PC-3 (cell line): ENCODE measurements at regions not wholly inside any gene's neighbourhood (a gene's known extent, or its start where the extent isn't known, plus 50 kb on each side); places are given as distances from the start of the nearest gene placed in this dataset.

Experiments
- CTCF ChIP-seq: fragments of 300-600 bp; sonication (generic); conservative IDR thresholded peaks from 2 replicates; pipeline ENCODE4 v1.5.1; 2017; ENCODE audit warnings: antibody characterized with exemption, low read depth, mild to moderate bottlenecking, low read length
- EZH2phosphoT487 ChIP-seq: fragments of 300-600 bp; sonication (generic); IDR thresholded peaks from 2 replicates; pipeline ENCODE4 v1.6.1; 2018; ENCODE audit warnings: mild to moderate bottlenecking, antibody characterized with exemption, low read length, borderline replicate concordance

DNA sequence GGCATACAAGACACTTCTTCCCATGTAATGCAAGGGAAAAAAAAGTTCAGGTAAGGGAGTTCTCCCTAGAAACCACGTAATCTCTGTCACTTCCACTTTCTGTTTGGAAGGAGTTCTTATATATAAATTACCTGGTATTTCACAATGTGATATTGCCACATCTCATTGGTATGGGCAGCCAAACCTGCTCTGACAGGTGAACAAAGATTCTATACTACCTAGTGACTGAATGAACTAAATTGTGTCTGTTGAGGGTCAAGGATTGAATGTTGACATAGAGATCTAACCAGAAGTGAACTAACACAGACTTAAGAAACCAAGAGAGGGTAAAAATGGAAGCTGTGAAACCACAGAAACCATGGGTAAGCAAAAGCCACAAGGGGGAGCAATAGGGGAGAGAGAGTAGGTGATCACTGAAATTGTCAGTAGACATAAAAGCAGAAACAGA is 161.3 kb downstream of the RPL10L start:
- TF ChIP-seq EZH2phosphoT487 (no peak), CTCF (peak; percentile 66)
